GM19463 (cell line): ENCODE measurements at regions not wholly inside any gene's neighbourhood (a gene's known extent, or its start where the extent isn't known, plus 50 kb on each side); places are given as distances from the start of the nearest gene placed in this dataset.
A peak's percentile ranks its signal among the peaks of the same experiment; 100 is the strongest.

Experiments
- ATAC-seq: cut with Tn5 transposase; IDR thresholded peaks from one replicate; pipeline ENCODE4 v1.9.1; 2021; ENCODE audit warnings: mild to moderate bottlenecking, moderate library complexity; ENCODE audit not compliant: unreplicated experiment

- ATAC-seq, result no peak
Observed at GRCh38 chr3:118808723-118809122, 225.9 kb downstream of the IGSF11 start.

GRCh38 chr3:118809696-118810498 lies 224.7 kb downstream of the IGSF11 start:
- ATAC-seq, result peak; percentile 38

GRCh38 chr3:118810499-118811035 lies 224.1 kb downstream of the IGSF11 start:
- ATAC-seq, result peak; percentile 13

GRCh38 chr3:118811236-118811732 lies 223.4 kb downstream of the IGSF11 start:
- ATAC-seq, result no peak

- ATAC-seq, result peak; percentile 26
Observed at GRCh38 chr3:118813472-118813871, 221.2 kb downstream of the IGSF11 start.

GRCh38 chr3:118817748-118818165 lies 216.9 kb downstream of the IGSF11 start:
- ATAC-seq, result peak; percentile 71

- ATAC-seq, result no peak
Observed at GRCh38 chr3:118818386-118818785, 216.3 kb downstream of the IGSF11 start.

GRCh38 chr3:118823626-118824025 lies 211.0 kb downstream of the IGSF11 start:
- no peak for ATAC-seq

GRCh38 chr3:118827446-118827845 lies 207.2 kb downstream of the IGSF11 start:
- no peak for ATAC-seq

GRCh38 chr3:118828351-118828750 lies 206.3 kb downstream of the IGSF11 start:
- no peak for ATAC-seq

GRCh38 chr3:118833075-118833474 lies 201.6 kb downstream of the IGSF11 start:
- no peak for ATAC-seq

- ATAC-seq, result no peak
Observed at GRCh38 chr3:118838871-118839270, 195.8 kb downstream of the IGSF11 start.

GRCh38 chr3:118842147-118842863 lies 192.3 kb downstream of the IGSF11 start:
- peak; percentile 57 for ATAC-seq

GRCh38 chr3:118846176-118846575 lies 188.5 kb downstream of the IGSF11 start:
- no peak for ATAC-seq
